ENCODE measurements at regions not wholly inside any gene's neighbourhood (a gene's known extent, or its start where the extent isn't known, plus 50 kb on each side); places are given as distances from the start of the nearest gene placed in this dataset.

DNA sequence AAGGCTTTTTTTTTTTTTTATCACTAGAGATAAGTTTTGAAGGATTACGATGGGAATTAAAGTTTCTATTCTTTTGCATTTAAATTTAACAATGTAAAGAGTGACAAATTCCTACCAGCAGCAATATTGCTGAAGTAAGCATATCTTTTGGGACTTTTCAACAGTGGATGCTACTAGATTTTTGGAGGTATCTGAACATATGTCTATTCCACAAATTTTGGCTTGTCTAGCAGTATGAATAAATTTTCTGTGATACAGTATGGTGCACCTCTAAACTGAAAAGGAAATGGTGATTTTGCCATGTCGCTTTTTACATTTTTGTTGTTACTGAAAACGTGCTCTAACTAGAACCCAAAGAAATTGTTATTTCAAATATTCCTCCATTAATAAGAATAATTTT is 368.3 kb upstream of the MANEA start:
- peaks cover 9% of the 10 kb centered on the region for H3F3A ChIP-seq (replicated peaks; ENCODE audit: insufficient read depth)
- DNase-seq, result no peak
- H3K4me3 ChIP-seq (ENCODE audit: low read depth in 2 of 2, low read length in 1 of 2), result no peak overlapping the region
- POLR2A ChIA-PET, result no interaction called here
- no peak for TF ChIP-seq USF2 (IDR thresholded peaks at IDR 0.05; ENCODE audit: borderline replicate concordance, low read depth, low read length)
- no peak for TF ChIP-seq JUND (IDR thresholded peaks at IDR 0.05)
- TF ChIP-seq TCF12 (IDR thresholded peaks at IDR 0.05), result no peak
- no peak for TF ChIP-seq MEF2A (IDR thresholded peaks at IDR 0.05; ENCODE audit: borderline replicate concordance, low read depth)
- TF ChIP-seq EZH2phosphoT487 (IDR thresholded peaks at IDR 0.05; ENCODE audit: borderline replicate concordance, low read depth), result no peak
- TF ChIP-seq GATA2 (CRISPR knock-in tag; IDR thresholded peaks at IDR 0.05), result no peak
- no peak for TF ChIP-seq RFX5 (IDR thresholded peaks at IDR 0.05; ENCODE audit: low read length)
- TF ChIP-seq TEAD4 (IDR thresholded peaks at IDR 0.05; ENCODE audit: borderline replicate concordance, insufficient read depth), result no peak
- no peaks in the 10 kb centered on the region for H3K9me2 ChIP-seq
- no peaks in the 10 kb centered on the region for H3K4me1 ChIP-seq (ENCODE audit: control insufficient read depth in 1 of 2, insufficient read depth in 2 of 2, low read depth in 1 of 2, low read length in 1 of 2)
- H4K20me1 ChIP-seq (ENCODE audit: insufficient read depth), result no peaks in the 10 kb centered on the region
- H3K4me2 ChIP-seq, result no peak overlapping the region
- no peaks in the 10 kb centered on the region for H3K79me2 ChIP-seq (ENCODE audit: insufficient read depth)
- H3K36me3 ChIP-seq (replicated peaks in 1 of 2; ENCODE audit: control insufficient read depth in 1 of 2, insufficient read depth in 2 of 2, low read length in 1 of 2), result no peaks in the 10 kb centered on the region
- WGBS (ENCODE audit: low lambda C conversion rate), result 42% methylated on average over 3 of the region's 3 CpGs
- no peak overlapping the region for H2AFZ ChIP-seq (ENCODE audit: low read depth)
- no peaks in the 10 kb centered on the region for H3K9me3 ChIP-seq
- no peaks in the 10 kb centered on the region for H3K27me3 ChIP-seq (ENCODE audit: insufficient read depth)
- CTCF ChIA-PET, result no interaction called here
- H3K9ac ChIP-seq, result no peak overlapping the region
- H3K27ac ChIP-seq (ENCODE audit: low read depth in 2 of 2, low read length in 1 of 2), result no peak overlapping the region

DNA sequence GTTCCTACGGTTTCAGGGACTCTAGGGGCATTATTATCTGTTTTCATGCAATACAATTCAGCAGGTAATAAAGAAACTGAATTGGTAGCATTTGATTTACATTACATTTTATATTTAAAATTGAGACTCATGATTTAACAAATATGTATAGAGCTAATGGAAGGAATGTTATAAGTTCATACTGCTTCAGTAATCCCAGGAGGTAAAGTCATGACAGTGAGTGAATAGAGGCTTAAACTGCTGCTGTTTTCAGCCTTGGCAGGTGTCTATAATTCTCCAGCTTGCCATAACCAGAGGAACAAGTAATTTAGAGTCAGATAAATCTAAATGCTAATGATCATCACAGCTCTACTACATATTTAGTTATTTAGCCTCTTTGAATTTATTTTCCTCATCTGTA is 360.8 kb upstream of the MANEA start:
- no peak overlapping the region for H3K4me3 ChIP-seq (ENCODE audit: low read depth in 2 of 2, low read length in 1 of 2)
- no peaks in the 10 kb centered on the region for H4K20me1 ChIP-seq (ENCODE audit: insufficient read depth)
- TF ChIP-seq EZH2phosphoT487 (IDR thresholded peaks at IDR 0.05; ENCODE audit: borderline replicate concordance, low read depth) (no peak), GATA2 (CRISPR knock-in tag; IDR thresholded peaks at IDR 0.05) (no peak), NRF1 (IDR thresholded peaks at IDR 0.05; ENCODE audit: low read depth, low read length) (no peak), SIN3A (IDR thresholded peaks at IDR 0.05; ENCODE audit: borderline replicate concordance, low read depth, low read length) (no peak), TEAD4 (IDR thresholded peaks at IDR 0.05; ENCODE audit: borderline replicate concordance, insufficient read depth) (no peak), MEF2A (IDR thresholded peaks at IDR 0.05; ENCODE audit: borderline replicate concordance, low read depth) (no peak), RAD21 (IDR thresholded peaks at IDR 0.05; ENCODE audit: low read length) (no peak), YY1 (IDR thresholded peaks at IDR 0.05; ENCODE audit: low read depth) (no peak), CHD2 (IDR thresholded peaks at IDR 0.05; ENCODE audit: low read length, partially characterized antibody) (no peak)
- no peaks in the 10 kb centered on the region for H3K79me2 ChIP-seq (ENCODE audit: insufficient read depth)
- ChIA-PET POLR2A (no interaction called here), CTCF (interaction anchor here (2.5 kb wide), 1 partner anchor 13 kb away, joined by 16 read pairs; no protein-coding TSS in a partner anchor)
- 40% methylated on average over 1 of the region's 1 CpG for WGBS (ENCODE audit: low lambda C conversion rate)
- H3F3A ChIP-seq (replicated peaks; ENCODE audit: insufficient read depth), result no peaks in the 10 kb centered on the region
- H3K9ac ChIP-seq, result no peak overlapping the region
- no peaks in the 10 kb centered on the region for H3K4me1 ChIP-seq (ENCODE audit: control insufficient read depth in 1 of 2, insufficient read depth in 2 of 2, low read depth in 1 of 2, low read length in 1 of 2)
- H3K27ac ChIP-seq (ENCODE audit: low read depth in 2 of 2, low read length in 1 of 2), result no peak overlapping the region
- DNase-seq, result no peak
- no peaks in the 10 kb centered on the region for H3K9me2 ChIP-seq
- no peaks in the 10 kb centered on the region for H3K27me3 ChIP-seq (ENCODE audit: insufficient read depth)
- no peak overlapping the region for H3K4me2 ChIP-seq
- no peaks in the 10 kb centered on the region for H3K36me3 ChIP-seq (replicated peaks in 1 of 2; ENCODE audit: control insufficient read depth in 1 of 2, insufficient read depth in 2 of 2, low read length in 1 of 2)
- H3K9me3 ChIP-seq, result no peaks in the 10 kb centered on the region
- H2AFZ ChIP-seq (ENCODE audit: low read depth), result no peak overlapping the region
